ENCODE measurements at regions not wholly inside any gene's neighbourhood (a gene's known extent, or its start where the extent isn't known, plus 50 kb on each side); places are given as distances from the start of the nearest gene placed in this dataset.

DNA sequence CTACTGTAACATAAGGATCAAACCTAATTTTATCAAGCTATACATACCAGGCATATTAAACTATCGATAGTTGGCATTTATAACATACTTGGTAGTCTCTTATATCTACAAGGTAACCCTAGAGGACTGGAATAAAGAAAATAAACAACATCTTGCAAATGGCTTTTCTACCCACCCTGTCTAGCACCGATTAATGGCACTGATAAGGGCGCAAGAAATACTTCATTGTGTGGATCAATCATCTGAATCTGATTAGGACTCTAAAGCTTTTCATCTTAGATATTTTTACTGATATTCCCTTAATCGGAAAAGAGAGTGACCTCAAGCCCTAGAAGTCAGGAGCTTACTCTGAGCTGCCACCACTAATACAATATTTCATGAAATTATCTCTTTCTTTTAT, 1461.7 kb upstream of the PIK3C3 start:
- TF ChIP-seq SIN3A (IDR thresholded peaks at IDR 0.05; ENCODE audit: borderline replicate concordance, insufficient read depth, low read length) (no peak), FOXP2 (optimal IDR thresholded peaks at IDR 0.05; ENCODE audit: borderline replicate concordance, extremely low read depth, extremely low read length, insufficient read depth) (no peak)

DNA sequence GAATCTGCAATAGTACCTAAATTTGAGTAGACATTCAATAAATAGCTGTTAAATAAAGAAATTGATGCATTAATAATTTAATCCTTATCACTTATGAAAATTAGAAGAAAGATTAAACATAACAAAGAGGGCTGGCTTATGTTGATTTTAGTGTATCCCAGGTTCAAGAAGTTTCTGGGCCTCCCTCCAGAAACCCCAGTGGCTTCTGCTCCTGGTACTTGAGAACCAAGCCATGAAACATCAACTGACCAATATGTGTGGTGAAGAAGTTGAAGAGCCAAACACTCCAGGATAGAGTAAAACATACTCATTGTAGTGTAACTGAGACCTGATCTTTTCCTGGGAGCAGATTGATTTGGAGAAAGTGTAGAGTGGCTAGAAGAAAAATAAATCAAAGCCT, 1465.7 kb upstream of the PIK3C3 start:
- TF ChIP-seq SIN3A (IDR thresholded peaks at IDR 0.05; ENCODE audit: borderline replicate concordance, insufficient read depth, low read length) (no peak), FOXP2 (optimal IDR thresholded peaks at IDR 0.05; ENCODE audit: borderline replicate concordance, extremely low read depth, extremely low read length, insufficient read depth) (no peak), TAF1 (IDR thresholded peaks at IDR 0.05; ENCODE audit: borderline replicate concordance, insufficient read depth, low read length) (no peak), POLR2AphosphoS5 (IDR thresholded peaks at IDR 0.05; ENCODE audit: low read depth, low read length) (no peak)
- TF ChIP-seq, protein P1, sequence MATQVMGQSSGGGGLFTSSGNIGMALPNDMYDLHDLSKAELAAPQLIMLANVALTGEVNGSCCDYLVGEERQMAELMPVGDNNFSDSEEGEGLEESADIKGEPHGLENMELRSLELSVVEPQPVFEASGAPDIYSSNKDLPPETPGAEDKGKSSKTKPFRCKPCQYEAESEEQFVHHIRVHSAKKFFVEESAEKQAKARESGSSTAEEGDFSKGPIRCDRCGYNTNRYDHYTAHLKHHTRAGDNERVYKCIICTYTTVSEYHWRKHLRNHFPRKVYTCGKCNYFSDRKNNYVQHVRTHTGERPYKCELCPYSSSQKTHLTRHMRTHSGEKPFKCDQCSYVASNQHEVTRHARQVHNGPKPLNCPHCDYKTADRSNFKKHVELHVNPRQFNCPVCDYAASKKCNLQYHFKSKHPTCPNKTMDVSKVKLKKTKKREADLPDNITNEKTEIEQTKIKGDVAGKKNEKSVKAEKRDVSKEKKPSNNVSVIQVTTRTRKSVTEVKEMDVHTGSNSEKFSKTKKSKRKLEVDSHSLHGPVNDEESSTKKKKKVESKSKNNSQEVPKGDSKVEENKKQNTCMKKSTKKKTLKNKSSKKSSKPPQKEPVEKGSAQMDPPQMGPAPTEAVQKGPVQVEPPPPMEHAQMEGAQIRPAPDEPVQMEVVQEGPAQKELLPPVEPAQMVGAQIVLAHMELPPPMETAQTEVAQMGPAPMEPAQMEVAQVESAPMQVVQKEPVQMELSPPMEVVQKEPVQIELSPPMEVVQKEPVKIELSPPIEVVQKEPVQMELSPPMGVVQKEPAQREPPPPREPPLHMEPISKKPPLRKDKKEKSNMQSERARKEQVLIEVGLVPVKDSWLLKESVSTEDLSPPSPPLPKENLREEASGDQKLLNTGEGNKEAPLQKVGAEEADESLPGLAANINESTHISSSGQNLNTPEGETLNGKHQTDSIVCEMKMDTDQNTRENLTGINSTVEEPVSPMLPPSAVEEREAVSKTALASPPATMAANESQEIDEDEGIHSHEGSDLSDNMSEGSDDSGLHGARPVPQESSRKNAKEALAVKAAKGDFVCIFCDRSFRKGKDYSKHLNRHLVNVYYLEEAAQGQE (IDR thresholded peaks at IDR 0.05; ENCODE audit: insufficient read depth in 1 of 2, low read depth in 2 of 2, low read length in 2 of 2): no peak

DNA sequence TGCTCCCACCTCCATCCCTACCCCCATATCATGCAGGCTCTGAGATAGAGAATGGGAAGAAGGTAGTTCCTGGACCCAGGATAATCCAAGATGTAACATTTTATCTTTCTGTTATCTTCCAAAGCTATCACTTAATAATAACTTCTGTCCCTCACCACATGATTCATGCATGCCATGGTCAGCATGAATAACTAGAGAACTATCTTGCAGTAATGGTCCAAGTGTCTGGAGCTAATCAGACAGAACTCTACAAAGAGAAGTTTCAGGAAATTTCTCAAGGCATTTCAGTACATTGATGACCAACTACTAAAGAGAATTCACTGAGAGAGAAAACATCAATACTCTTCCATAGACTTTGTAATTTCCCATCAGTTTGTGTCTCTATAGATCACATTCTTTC, 1469.7 kb upstream of the PIK3C3 start:
- TF ChIP-seq POLR2AphosphoS5 (IDR thresholded peaks at IDR 0.05; ENCODE audit: low read depth, low read length): no peak
- TF ChIP-seq TAF1 (IDR thresholded peaks at IDR 0.05; ENCODE audit: borderline replicate concordance, insufficient read depth, low read length): no peak
- no peak for TF ChIP-seq SIN3A (IDR thresholded peaks at IDR 0.05; ENCODE audit: borderline replicate concordance, insufficient read depth, low read length)
- TF ChIP-seq FOXP2 (optimal IDR thresholded peaks at IDR 0.05; ENCODE audit: borderline replicate concordance, extremely low read depth, extremely low read length, insufficient read depth): no peak
- TF ChIP-seq, protein P1 (IDR thresholded peaks at IDR 0.05; ENCODE audit: insufficient read depth in 1 of 2, low read depth in 2 of 2, low read length in 2 of 2): no peak

DNA sequence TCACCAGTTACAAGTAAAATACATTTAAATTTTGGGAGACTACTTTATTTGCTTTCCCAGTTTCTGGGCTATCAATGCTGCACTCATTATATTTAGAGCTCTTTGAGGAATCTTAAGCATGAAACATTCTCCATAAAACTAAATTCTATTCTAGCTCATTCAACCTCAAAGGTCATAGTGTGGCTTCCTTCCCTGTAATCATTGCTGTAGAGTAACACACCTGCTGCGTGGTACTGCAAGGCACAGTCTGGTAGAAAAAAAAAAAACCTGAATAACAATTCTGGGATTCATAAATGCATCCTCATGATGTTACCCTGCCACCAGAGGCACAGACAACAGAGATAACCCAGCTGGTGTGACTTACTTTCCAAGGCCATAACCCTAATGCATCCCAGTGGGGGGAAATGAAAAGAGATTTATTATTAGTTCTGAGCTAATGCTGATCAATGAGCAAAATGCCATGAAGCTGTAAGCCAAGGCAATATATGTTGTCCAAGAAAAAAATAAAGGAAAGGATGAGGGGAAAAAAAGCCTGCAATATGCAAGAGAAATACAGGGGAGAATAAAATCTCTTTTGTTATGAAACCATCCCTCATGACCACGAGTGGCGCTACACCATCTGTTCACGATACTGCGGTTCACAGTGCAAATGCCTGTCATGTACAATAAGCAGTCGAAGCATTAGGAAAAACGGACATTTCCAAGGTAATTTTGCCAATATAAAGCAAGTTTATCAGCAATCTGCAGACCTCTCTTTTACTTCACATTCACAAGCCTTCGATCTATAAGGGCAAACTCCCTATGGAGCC, 1481.6 kb upstream of the PIK3C3 start:
- TF ChIP-seq SIN3A (IDR thresholded peaks at IDR 0.05; ENCODE audit: borderline replicate concordance, insufficient read depth, low read length): no peak
- no peak for TF ChIP-seq TAF1 (IDR thresholded peaks at IDR 0.05; ENCODE audit: borderline replicate concordance, insufficient read depth, low read length)
- TF ChIP-seq FOXP2 (optimal IDR thresholded peaks at IDR 0.05; ENCODE audit: borderline replicate concordance, extremely low read depth, extremely low read length, insufficient read depth): no peak
- TF ChIP-seq POLR2AphosphoS5 (IDR thresholded peaks at IDR 0.05; ENCODE audit: low read depth, low read length): no peak
- TF ChIP-seq, protein P1 (IDR thresholded peaks at IDR 0.05; ENCODE audit: insufficient read depth in 1 of 2, low read depth in 2 of 2, low read length in 2 of 2): no peak

DNA sequence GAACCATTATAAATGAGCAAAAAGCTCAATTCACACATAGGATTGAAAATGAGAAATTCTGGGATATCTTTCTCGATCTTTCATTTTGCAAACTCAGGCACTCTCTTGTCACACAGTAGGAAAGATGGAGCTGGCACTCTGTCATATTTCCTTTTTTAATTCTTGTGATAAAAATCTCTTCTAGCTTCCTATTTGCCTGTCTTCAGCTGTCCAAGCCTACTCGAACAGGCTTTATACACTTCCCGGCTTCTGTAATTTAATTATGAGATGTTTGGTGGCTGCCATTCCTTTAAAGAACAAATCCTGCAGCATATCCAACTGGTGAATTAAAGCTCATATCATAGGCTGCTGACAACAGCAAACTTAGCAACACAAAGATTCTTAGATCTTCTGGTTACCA, 1484.3 kb upstream of the PIK3C3 start:
- TF ChIP-seq, protein P1 (IDR thresholded peaks at IDR 0.05; ENCODE audit: insufficient read depth in 1 of 2, low read depth in 2 of 2, low read length in 2 of 2): 0 out of 4 replicates have a peak, but pooled peaks of 1 of the 2 experiments have one; percentile 52
- no peak for TF ChIP-seq POLR2AphosphoS5 (IDR thresholded peaks at IDR 0.05; ENCODE audit: low read depth, low read length)
- TF ChIP-seq SIN3A (IDR thresholded peaks at IDR 0.05; ENCODE audit: borderline replicate concordance, insufficient read depth, low read length): no peak

Measured in PFSK-1 (cell line).